HG03095 (cell line): ENCODE measurements at regions not wholly inside any gene's neighbourhood (a gene's known extent, or its start where the extent isn't known, plus 50 kb on each side); places are given as distances from the start of the nearest gene placed in this dataset.

ENCODE experiments used
- ATAC-seq: cut with Tn5 transposase; IDR thresholded peaks from one replicate; pipeline ENCODE4 v1.9.1; 2021; ENCODE audit warnings: moderate library complexity; ENCODE audit not compliant: unreplicated experiment

DNA sequence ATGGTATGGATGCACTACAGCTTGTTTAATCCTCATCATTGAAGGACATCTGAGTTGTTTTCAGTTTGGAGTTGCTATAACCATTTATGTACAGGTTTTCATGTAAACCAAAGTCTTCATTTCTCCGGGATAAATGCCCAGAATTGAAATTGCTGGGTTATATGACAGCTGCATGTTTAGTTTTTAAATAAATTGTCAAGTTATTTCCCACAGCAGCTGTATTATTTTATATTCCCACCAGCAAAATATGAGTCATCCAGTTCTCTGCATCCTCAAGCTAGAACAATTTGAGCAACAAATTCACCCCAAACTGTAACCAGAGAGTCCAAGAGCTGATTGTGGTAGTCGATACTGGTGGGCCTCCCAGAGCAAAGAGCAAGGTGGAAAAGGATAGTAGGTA lies 125.6 kb upstream of the PRNP start:
- no peak for ATAC-seq

DNA sequence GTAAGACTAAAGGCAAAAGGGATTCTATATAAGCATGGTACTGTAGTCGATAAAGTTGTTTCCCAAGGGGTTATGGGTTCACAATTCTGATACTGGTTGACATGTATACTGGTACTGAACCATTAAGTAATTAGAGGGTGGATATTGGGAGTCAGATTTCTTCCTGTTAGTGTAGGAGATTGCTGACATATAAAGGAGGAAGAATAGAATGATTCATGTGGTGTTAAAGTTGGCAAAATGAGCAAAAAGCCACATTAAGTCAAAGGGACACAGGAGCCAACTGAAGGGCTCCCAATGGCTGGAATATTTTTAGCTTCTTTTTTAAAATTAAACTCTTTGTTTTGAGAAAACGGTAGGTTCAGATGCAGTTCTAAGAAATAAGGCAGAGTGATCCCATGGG lies 126.3 kb upstream of the PRNP start:
- ATAC-seq: no peak

DNA sequence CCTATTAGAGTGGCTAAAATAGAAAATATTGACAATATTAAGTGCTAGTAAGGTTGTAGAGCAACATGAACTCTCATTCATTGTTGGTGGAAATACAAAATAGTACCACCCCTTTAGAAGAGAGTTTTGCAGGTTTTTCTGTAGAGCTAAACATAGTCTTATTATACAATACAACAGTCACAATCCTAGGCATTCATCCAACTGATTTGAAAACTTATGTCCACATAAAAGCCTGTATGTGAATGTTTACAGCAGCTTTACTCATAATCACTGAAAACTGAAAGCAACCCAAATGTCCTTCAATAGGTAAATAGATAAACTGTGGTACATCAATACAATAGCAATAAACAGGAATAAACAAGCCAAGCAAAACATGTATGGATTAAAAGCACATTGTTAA lies 127.2 kb upstream of the PRNP start:
- ATAC-seq: no peak

DNA sequence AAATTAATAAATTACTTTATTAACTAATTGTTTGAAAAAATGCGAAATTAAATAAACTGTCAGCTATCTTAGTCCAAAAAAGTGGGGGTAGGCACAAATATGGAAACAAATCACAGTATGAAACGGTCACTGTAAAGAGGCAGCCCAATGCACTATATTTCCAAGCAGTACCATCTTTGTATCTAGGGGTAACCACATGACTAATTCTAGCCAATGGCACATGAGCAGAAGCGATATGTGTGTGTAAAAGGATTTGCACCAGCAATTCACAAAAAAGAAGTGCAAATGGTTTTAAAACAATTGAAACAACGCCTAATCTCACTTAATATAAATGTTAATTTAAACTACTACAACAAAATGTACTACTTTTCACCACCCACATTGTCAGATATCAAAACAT lies 129.5 kb upstream of the PRNP start:
- ATAC-seq: no peak

DNA sequence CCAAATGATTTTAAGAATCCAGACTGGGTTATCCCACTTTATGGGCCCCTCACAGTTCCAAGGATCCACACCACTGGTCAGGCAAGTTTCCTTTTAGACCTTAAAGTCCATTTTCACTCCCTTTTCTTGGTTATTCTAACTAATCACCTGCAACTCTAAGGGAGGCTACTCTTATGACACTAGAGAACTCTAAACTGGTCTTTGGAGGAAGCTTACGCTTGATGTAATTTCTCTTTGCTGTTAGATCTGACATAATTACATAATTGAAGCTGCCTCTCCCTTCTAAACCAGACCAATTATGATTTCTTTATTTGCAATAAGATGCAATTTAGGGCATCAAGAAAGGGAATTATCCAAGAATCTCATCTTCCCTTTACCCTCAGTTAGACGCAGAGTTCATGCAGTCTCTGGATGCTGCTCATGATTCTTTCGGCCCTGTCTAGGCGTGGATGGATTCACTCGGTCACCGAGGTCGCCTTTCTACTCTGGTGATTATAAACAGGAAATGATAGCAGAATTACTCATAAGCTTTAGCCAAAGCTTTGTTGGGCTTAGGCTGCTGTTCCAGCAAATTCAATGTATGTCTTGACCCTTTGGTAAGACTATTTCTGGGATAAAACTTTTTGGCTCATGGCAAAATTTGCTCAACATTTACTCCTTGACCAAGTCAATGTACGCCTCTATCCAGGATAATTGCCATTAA lies 130.9 kb upstream of the PRNP start:
- ATAC-seq: no peak

DNA sequence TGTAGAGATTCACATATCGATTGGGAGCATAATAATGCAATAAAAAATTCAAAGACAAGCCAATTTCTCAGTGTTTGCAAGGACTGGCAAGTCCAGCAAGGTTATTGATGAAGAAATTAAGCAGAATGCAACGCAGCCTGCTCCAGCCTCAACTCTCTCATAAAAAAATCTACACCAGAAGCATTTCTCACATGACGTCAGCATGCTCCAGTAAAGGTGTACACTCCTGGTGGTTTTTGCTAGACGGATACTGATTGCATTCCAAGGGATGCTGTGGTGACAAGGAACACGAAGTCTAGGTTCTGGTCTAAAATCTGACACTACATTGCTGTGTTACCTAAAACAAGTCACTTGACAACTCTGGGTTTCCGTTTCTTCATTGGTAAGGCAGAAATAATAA lies 131.9 kb upstream of the PRNP start:
- no peak for ATAC-seq

DNA sequence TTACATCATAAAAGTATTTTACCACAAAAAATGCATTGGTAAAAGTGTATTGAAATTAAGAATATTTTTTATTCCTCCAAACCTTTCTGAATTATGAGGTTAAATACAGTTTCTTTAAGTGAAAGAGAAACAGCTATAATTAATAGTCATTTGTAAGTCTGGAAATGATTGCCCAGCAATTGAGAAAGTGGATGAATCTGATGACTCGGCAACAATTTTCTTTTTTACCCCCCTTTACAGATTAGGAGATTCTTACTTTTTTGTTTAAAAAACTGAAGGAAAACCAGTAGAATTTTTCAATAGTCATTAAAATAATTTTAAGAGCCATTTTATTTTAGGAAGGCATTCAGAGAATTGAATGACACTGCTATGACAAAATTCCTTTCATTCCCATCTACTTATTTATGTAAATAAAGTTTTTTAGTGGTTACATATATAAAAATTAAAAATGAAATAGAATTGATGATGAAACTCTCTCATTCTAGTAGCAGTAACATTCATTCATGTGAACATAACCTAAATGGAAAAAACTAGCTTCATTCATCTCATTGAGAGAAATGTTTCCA lies 134.1 kb upstream of the PRNP start:
- no peak for ATAC-seq

DNA sequence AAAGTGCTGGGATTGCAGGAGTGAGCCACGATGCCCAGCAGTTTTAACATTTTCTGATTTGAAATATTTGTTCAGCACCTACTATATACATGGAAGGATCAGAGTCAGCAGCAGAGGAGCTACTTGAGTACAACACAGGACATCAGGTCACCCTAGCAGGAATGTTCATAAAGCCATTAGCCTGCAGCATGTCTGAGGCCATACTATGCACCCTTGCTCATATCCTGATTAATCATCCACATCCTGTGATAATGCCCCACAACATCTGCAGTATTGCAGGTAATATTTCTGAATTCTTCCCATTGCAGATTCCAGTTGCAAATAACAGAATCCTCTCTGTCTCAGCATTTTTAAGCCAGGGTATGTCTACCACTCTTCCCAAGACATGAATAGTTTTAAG lies 135.5 kb upstream of the PRNP start:
- ATAC-seq: no peak

DNA sequence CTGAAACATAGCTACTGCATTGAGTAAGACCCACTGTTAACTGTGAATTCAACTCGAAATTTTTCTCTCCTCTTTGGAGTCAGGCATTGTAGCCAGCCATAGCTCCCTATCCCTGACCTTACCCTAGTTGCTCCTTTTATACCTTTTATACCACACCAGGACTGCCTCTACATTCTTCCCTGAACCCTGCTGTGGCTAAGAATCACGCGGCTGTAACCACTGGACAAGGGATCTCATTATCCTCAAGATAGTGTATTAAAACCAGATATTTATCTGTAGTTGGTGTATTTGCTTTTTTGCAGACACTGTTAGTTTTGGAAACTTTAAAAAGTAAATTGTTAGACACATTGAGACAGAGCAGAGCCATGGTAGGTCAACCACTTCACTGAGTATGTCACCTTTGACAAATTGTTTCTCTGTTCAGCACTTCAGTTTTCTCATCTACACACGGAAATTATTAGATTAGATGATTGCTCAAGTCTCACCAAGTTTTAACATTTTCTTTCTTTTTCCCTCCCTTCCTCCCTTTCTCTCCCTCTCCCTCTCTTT lies 136.5 kb upstream of the PRNP start:
- ATAC-seq: no peak

DNA sequence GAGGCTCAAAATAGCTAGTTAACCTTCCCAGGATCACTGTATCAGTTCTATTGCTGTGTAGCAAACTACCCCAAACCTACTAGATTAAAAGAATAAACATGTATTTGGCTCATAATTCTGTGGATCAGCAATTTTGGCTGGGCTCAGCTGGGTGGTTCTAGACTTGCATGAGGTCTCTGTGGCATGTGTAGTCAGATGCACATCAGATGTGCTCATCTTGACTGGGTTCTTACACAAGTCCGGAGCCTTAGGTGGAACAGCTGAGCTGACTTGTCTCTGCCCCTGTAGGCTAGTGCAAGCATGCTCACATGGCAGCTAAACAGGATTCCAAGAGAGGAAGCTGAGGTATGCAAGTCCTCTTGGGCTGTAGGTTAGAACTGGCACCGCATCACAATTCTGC lies 137.7 kb upstream of the PRNP start:
- no peak for ATAC-seq

DNA sequence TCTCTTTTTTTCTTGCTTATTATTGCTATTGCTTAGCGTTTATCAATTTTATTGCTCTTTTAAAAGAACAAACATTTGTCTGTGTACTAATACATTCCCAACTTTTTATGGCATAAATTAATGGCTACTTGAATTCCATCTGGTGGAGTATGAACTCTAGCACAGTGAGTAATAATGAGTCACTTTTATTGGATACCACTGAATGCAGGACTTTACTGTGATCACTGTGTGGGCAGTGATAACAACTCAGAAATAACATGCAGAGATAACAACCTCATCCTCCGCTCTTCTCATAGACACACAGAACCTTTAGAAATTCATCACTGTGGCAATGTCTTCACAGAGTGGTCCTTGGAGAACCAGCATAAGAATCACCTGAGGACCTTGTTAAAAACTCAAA lies 139.5 kb upstream of the PRNP start:
- no peak for ATAC-seq

DNA sequence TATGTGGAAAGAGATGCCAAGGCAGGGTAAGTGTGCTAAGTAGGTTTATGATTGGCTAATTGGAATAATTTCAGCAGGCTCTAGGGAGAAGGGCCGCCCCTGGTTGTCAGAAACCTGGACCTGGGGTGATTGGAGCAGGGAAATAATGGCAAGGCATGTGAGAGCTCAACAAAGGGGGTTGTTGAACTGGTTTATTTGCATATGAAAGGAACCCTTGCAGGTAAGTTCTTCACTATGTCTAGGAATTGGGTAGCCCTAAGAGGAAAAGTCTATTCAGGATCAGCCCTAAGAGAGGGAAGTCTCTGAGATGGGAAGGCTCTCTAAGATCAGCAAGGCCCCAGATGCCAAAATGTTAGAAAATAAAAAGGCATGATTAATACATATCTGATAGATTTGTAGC lies 139.9 kb upstream of the PRNP start:
- ATAC-seq: no peak

DNA sequence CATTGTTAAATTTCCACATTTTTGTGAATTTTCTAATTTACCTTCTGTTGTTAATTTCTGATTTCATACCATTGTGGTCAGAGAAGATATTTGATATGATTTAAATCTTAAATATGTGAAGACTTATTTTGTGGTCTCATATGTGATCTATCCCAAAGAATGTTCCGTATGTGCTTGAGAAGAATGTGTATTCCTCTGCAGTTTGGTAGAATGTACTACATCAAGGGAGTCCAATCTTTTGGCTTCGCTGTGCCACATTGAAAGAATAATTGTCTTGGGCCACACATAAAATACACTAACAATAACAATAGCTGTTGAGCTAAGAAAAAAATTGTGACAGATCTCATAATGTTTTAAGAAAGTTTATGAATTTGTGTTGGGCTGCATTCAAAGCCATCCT lies 140.7 kb upstream of the PRNP start:
- ATAC-seq: no peak

DNA sequence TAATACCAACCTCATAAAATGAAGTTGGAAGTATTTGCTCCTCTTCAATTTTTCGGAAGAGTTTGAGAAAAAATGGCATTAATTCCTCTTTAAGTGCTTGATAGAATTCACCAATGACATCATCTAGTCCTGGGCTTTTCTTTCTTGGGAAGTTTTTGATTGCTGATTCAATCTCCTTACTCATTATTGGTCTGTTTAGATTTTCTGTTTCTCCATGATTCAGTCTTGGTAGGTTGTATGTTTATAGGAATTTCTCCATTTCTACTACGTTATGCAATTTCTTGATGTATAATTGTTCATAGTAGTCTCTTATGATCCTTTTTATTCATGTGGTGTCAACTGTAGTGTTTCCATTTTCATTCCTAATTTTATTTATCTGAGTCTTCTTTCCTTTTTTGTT lies 141.5 kb upstream of the PRNP start:
- ATAC-seq: no peak

DNA sequence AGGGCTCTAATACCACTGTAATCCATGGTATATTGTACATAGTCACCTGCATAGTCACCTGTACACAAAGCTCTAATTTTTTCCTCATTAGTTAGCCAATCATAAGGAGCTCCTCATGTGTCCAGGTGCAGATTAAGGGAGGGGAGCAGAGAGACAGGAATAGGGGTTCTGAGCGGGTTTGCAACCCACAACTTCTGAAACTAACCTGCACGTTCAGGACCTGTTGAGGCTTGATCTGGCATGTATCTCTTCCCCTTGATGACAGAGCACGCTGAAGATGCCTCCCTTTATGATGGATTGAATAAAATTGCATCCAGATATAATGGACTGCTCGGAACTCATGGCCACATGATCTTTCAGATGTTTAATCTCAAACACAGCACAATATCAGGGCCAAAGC lies 144.0 kb upstream of the PRNP start:
- no peak for ATAC-seq

DNA sequence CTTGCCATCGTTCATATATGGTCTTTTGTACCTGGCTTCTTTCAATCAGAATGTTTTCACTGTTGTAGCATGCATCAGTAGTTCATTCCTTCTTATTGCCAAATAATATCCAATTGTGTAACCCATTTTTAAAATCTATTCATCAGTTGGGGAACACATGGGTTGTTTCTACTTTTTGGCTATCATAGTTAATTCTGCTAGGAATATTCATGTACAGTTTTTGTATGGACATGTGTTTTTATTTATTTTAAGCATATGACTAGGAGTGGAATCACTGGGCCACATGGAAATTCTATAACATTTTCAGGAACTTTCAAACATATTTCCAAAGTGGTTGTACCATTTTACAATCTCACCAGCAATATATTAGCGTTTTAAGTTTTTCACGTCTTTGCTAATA lies 151.9 kb upstream of the PRNP start:
- no peak for ATAC-seq

DNA sequence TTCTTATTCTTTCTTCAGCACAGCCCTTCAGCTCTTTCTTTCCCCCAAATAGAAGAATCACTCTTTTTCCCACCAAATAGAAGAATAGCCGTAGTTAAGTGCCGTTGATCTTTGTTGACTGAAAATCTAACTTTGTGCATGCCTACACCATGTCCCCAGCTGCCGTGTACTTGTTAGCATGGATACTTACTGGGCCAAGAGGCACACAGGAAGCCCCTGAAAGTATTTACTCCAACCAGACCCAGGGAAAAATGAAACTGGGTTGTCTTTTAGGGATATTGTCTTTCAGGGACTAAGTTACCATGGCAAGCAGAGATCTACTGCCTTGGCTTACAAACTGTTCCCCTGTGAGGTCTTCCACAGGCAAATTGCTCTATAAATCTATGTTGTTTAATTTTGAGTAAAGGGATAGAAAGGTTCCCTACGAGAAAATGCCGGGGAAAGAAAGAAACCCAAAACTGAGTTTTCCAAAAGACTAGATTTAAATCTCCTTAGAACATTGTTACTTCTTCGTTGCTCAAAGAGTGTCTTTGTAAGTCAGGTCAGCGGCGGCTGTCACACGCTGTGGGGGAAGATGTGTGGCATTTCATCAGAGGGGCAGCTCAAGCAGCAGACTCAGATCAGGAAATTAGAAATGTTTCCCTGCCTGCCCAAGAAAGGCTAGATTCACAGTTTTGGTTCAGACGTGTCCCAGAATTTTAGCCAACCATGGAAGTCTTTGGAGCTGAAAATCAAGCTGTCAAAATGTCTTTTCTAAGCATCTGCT lies 152.7 kb upstream of the PRNP start:
- no peak for ATAC-seq

DNA sequence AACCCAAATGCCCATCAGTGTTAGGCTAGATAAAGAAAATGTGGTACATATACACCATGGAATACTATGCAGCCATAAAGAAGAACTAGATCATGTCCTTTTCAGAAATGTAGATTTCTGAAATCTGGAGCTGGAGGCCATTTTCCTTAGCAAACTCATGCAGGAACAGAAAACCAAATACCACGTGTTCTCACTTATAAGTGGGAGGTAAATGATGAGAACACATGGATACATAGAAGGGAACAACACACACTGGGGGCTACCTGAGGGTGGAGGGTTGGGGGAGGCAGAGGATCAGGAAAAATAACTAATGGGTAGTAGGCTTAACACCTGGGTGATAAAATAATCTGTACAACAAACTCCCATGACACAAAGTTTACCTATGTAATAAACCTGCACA lies 153.5 kb upstream of the PRNP start:
- no peak for ATAC-seq

DNA sequence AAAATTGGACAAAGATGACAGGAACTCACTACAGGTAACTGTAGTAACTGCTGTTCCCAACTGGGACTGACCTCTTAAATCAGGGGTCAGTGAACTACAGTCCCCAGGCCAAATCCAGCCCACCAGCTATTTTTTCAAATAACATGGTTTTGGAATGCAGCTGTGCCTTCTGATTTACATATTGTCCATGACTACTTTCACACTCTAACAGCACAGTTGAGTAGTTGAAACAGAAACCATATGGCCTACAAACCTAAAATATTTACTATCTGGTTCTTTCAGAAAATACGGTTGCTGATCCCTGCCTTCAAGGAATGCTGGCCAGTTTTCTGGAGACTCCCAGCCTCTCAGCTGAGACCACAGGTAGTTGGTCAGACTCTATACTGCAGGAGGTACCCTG lies 161.5 kb upstream of the PRNP start:
- no peak for ATAC-seq

DNA sequence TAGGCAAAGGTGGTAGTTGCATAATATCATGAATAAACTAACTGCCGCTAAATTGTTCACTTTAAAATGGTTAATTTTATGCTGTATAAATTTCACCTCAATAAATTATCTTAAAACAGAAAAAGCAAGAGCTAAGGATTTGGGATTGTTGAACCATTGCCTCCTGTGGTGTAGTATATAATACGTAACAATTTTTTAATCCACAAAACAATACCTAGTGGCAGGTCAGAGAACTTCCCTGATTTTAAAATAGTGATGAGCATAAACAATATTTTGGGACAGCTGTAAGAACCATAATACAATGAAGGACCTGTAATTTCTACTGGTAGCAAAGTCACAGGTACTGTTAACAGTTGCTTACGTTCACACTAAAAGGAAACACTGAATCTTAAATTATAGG lies 161.9 kb upstream of the PRNP start:
- ATAC-seq: no peak

DNA sequence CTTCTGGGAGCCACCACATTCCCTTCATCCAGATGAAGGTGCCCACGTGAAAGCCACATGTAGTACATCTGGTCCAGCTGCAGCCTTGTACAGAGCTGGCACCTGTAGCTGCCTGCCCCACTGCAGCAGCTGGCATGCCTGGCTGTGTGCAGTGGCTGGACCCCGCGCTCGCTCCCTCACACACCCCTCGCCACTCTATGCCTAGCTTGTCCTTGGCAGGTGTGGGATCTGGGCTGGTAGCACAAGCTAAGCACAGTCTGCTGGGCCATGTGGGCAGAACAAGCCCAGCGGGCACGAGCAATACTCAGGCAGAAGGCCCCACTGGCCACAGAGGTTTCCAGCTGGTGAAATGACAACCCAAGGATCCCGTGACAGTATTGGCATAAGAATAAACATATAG lies 163.9 kb upstream of the PRNP start:
- ATAC-seq: no peak
